IPS-20b (cell line): ENCODE measurements at regions not wholly inside any gene's neighbourhood (a gene's known extent, or its start where the extent isn't known, plus 50 kb on each side); places are given as distances from the start of the nearest gene placed in this dataset.

Experiments used
- H3K27ac ChIP-seq: one replicate; pipeline ENCODE4 v1.5.1; 2013; ENCODE audit warnings: low read length
- H3K27me3 ChIP-seq: 2 replicates; pipeline ENCODE4 v1.6.1; 2013; ENCODE audit warnings: mild to moderate bottlenecking, low read length, inconsistent platforms; ENCODE audit not compliant: insufficient read depth
- H3K36me3 ChIP-seq: 2 replicates; pipeline ENCODE4 v1.6.1; 2013; ENCODE audit warnings: low read depth, mild to moderate bottlenecking, inconsistent platforms, low read length, moderate library complexity; ENCODE audit not compliant: insufficient read depth
- H3K4me1 ChIP-seq: 2 replicates; pipeline ENCODE4 v1.6.1; 2013; ENCODE audit warnings: mild to moderate bottlenecking, control low read depth, inconsistent platforms, low read length, moderate library complexity; ENCODE audit not compliant: insufficient read depth
- H3K4me3 ChIP-seq: 2 replicates; pipeline ENCODE4 v1.5.1; 2013; ENCODE audit warnings: mild to moderate bottlenecking, low read length, inconsistent platforms
- H3K9ac ChIP-seq: 2 replicates; pipeline ENCODE4 v1.6.1; 2013; ENCODE audit warnings: low read depth, mild to moderate bottlenecking, inconsistent platforms, low read length, moderate library complexity
- H3K9me3 ChIP-seq: 2 replicates; pipeline ENCODE4 v1.6.1; 2013; ENCODE audit warnings: mild to moderate bottlenecking, low read depth, low read length, inconsistent platforms; ENCODE audit not compliant: insufficient read depth

DNA sequence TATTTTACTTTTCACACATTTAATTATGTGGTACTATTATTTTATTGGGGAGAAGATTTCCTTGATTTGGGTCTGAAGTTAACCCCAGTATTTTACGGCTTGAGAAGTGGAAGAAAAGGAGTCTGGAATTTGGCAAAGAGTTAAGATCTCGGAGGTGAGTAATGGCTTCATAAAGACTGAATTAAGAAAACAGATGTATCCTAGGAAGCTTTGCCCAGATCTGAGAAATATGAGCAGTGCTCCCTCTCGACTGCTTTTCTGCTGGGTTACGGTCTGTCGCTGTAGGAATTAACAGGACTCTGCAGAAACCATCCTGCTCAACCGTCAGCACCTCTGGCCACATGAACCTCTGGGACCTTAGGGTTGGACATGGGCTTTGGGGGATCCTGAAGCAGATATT is 163.6 kb upstream of the NDN start:
- H3K27me3 ChIP-seq, result no peaks in the 10 kb centered on the region
- no peak overlapping the region for H3K4me3 ChIP-seq
- H3K27ac ChIP-seq, result no peak overlapping the region
- H3K36me3 ChIP-seq, result no peaks in the 10 kb centered on the region
- H3K9me3 ChIP-seq, result peaks cover 46% of the 10 kb centered on the region
- H3K9ac ChIP-seq, result no peak overlapping the region
- H3K4me1 ChIP-seq, result no peaks in the 10 kb centered on the region

- Histone ChIP-seq H3K27me3 (no peaks in the 10 kb centered on the region), H3K36me3 (no peaks in the 10 kb centered on the region), H3K4me3 (no peak overlapping the region), H3K9me3 (peaks cover 48% of the 10 kb centered on the region), H3K4me1 (no peaks in the 10 kb centered on the region), H3K27ac (no peak overlapping the region), H3K9ac (no peak overlapping the region)
Observed at GRCh38 chr15:23851921-23852320, 164.8 kb upstream of the NDN start.

- H3K9ac ChIP-seq, result no peak overlapping the region
- H3K4me1 ChIP-seq, result no peaks in the 10 kb centered on the region
- no peak overlapping the region for H3K27ac ChIP-seq
- H3K9me3 ChIP-seq, result peaks cover 57% of the 10 kb centered on the region
- no peaks in the 10 kb centered on the region for H3K36me3 ChIP-seq
- H3K4me3 ChIP-seq, result no peak overlapping the region
- no peaks in the 10 kb centered on the region for H3K27me3 ChIP-seq
Observed at GRCh38 chr15:23853286-23853685, 166.2 kb upstream of the NDN start.

- no peak overlapping the region for H3K4me3 ChIP-seq
- H3K4me1 ChIP-seq, result no peaks in the 10 kb centered on the region
- H3K27me3 ChIP-seq, result no peaks in the 10 kb centered on the region
- no peak overlapping the region for H3K27ac ChIP-seq
- H3K9me3 ChIP-seq, result peaks cover 55% of the 10 kb centered on the region
- no peak overlapping the region for H3K9ac ChIP-seq
- no peaks in the 10 kb centered on the region for H3K36me3 ChIP-seq
Observed at GRCh38 chr15:23854203-23854911, 167.3 kb upstream of the NDN start.

- Histone ChIP-seq H3K36me3 (no peaks in the 10 kb centered on the region), H3K9ac (no peak overlapping the region), H3K27ac (no peak overlapping the region), H3K27me3 (no peaks in the 10 kb centered on the region), H3K9me3 (peaks cover 56% of the 10 kb centered on the region), H3K4me3 (no peak overlapping the region), H3K4me1 (no peaks in the 10 kb centered on the region)
Observed at GRCh38 chr15:23854912-23855659, 168.0 kb upstream of the NDN start.

DNA sequence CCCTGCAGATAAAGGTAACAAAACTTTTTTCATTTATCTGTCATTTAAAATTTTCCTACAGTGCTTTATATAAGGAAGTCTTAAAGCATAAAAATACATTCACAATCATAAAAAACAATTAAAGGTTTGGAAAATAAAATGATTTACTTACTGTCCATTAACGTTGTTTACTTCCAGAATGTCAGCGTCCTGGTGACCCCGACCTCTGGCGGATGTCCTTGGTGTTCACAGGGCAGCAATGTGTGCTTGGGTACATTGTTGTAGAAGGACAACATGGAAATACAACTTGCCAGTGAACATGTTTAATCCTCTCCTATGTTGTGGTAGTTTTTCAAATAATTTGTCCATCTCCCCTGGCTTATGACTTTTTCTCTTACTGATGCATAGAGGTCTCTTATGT is 168.8 kb upstream of the NDN start:
- Histone ChIP-seq H3K4me3 (no peak overlapping the region), H3K4me1 (no peaks in the 10 kb centered on the region), H3K9me3 (peaks cover 50% of the 10 kb centered on the region), H3K27me3 (no peaks in the 10 kb centered on the region), H3K9ac (no peak overlapping the region), H3K27ac (no peak overlapping the region), H3K36me3 (no peaks in the 10 kb centered on the region)

GRCh38 chr15:23857028-23857641 is 170.0 kb upstream of the NDN start:
- Histone ChIP-seq H3K9ac (no peak overlapping the region), H3K4me3 (peak overlapping the region; percentile 49), H3K4me1 (no peaks in the 10 kb centered on the region), H3K36me3 (no peaks in the 10 kb centered on the region), H3K27me3 (no peaks in the 10 kb centered on the region), H3K9me3 (peaks cover 47% of the 10 kb centered on the region), H3K27ac (no peak overlapping the region)

GRCh38 chr15:23859008-23859407 is 171.9 kb upstream of the NDN start:
- Histone ChIP-seq H3K9ac (no peak overlapping the region), H3K27ac (no peak overlapping the region), H3K27me3 (no peaks in the 10 kb centered on the region), H3K36me3 (no peaks in the 10 kb centered on the region), H3K4me1 (no peaks in the 10 kb centered on the region), H3K9me3 (peaks cover 44% of the 10 kb centered on the region), H3K4me3 (no peak overlapping the region)

DNA sequence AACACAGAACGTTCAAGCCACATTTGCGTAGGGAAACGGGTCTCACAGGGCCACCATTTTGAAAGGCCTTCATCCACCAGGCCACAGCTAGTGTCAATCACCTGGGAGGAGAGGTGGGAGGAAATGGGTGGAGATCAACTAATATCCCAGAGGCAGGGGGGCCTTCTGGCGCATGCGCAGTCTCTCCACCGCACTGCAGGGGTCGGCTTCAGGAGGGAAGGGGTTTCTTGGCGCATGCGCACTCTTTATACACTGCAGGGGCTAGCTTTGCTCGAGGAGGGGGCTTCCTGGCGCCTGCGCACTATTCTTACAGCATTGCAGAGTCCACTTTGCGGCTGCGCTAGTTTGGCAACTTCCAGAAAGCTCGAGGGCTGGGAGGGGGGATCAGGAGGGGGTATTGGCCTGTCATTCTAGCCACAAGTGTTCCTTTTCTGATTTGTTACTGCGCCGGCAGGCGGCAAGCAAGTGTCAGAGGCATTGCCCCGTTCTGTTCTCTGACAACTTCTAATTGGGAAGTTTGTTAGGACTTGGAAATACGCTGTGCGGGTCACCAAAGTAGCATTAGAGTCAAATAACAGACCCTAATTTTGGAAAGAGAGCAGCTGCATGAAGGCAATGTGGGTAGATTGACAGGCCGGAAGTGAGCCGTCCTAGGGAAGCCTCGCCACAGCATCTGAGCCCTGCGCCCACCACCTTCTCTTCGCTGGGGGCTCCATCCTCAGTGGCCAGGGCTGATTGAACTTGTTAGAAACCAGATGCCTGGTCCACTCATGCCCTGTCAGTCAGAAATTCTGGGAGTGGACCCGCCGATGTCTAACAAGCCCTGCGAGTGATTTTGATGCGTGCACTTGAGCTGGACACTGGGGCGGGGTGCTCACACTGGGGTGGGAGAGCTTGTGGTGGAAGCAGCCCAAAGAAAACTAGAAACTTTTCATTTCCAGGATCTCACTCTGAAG is 173.5 kb upstream of the NDN start:
- Histone ChIP-seq H3K4me3 (peak overlapping the region; percentile 18; the same call in 1 of the 2 replicates), H3K27ac (no peak overlapping the region), H3K9ac (no peak overlapping the region)

GRCh38 chr15:23866832-23867231 is 179.7 kb upstream of the NDN start:
- Histone ChIP-seq H3K9me3 (peaks cover 30% of the 10 kb centered on the region), H3K9ac (no peak overlapping the region), H3K27ac (no peak overlapping the region)

More for the DNA sequence above, 173.5 kb upstream of the NDN start:
- peaks cover 45% of the 10 kb centered on the region for H3K9me3 ChIP-seq
- H3K4me1 ChIP-seq, result no peaks in the 10 kb centered on the region
- H3K36me3 ChIP-seq, result no peaks in the 10 kb centered on the region
- no peaks in the 10 kb centered on the region for H3K27me3 ChIP-seq

GRCh38 chr15:23869396-23869795 is 182.3 kb upstream of the NDN start:
- Histone ChIP-seq H3K4me1 (no peaks in the 10 kb centered on the region), H3K36me3 (no peaks in the 10 kb centered on the region), H3K27ac (no peak overlapping the region), H3K27me3 (no peaks in the 10 kb centered on the region), H3K9ac (peak overlapping the region; percentile 41; the same call in 1 of the 2 replicates), H3K9me3 (peaks cover 45% of the 10 kb centered on the region), H3K4me3 (peak overlapping the region; percentile 57)

More at GRCh38 chr15:23866832-23867231, 179.7 kb upstream of the NDN start:
- H3K36me3 ChIP-seq, result no peaks in the 10 kb centered on the region
- H3K4me1 ChIP-seq, result no peaks in the 10 kb centered on the region
- no peak overlapping the region for H3K4me3 ChIP-seq
- H3K27me3 ChIP-seq, result no peaks in the 10 kb centered on the region
